ENCODE measurements at regions not wholly inside any gene's neighbourhood (a gene's known extent, or its start where the extent isn't known, plus 50 kb on each side); places are given as distances from the start of the nearest gene placed in this dataset.
"Not testable (repeated sequence)": the region's sequence is repeated elsewhere in the genome, so short reads cannot be mapped to it uniquely, and the experiment has no call there.

DNA sequence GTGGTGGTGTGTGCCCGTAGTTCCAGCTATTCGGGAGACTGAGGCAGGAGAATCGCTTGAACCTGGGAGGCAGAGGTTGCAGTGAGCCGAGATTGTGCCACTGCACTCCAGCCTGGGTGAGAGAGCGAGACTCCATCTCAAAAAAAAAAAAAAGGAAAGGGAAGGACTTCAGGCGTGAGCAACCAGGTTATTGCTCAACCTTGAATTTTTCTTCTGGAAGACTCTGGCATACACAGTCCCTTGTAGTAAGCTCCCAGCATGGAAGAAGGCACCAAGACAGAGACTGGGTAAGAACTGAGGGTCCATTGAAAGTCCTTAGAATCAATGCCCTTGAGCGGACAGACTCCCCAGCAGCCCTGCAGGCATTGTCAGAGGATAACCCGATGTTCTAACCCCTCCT is 75.0 kb downstream of the C9orf50 start:
- not testable (repeated sequence) for ATAC-seq

- no peak for ATAC-seq
These were observed 76.1 kb downstream of the C9orf50 start for GRCh38 chr9:129544761-129545160.

DNA sequence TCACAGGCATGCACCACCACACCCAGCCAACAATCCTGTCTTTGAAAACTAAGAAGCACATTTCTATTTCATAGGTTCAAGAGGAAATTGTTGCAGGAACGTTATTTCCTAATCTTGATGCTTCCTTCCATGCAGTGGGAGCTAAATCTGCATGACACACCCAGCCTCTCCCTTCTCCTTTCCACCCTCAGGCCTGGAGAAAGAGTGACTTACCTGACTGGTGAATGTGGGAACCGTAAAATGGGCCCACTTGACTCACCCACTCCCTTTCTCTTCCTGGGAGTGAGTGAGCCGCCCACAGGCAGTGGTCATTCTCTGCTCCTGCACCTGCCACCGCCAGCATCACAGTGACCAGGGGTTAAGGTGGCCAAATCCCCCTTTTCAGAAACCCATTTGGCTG is 78.2 kb downstream of the C9orf50 start:
- ATAC-seq = peak; percentile 63

GRCh38 chr9:129541270-129541669 is 79.6 kb downstream of the C9orf50 start:
- ATAC-seq = no peak

DNA sequence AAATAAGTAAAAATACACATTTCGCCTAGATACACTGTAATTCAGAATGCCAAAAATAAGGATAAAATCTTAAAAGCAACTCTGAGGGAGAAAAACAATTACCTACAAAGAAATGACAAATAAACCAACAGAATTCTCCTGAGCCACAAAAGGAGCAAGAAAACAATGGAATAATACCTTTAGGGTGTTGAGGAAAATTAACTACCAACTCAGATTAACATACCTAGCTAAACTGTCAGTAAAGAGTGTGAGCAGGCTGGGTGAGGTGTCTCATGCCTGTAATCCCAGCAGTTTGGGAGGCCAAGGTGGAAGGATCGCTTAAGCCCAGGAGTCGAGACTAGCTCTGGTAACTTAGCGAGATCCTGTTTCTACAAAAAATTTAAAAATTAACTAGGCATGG is 81.5 kb downstream of the C9orf50 start:
- no peak for ATAC-seq

DNA sequence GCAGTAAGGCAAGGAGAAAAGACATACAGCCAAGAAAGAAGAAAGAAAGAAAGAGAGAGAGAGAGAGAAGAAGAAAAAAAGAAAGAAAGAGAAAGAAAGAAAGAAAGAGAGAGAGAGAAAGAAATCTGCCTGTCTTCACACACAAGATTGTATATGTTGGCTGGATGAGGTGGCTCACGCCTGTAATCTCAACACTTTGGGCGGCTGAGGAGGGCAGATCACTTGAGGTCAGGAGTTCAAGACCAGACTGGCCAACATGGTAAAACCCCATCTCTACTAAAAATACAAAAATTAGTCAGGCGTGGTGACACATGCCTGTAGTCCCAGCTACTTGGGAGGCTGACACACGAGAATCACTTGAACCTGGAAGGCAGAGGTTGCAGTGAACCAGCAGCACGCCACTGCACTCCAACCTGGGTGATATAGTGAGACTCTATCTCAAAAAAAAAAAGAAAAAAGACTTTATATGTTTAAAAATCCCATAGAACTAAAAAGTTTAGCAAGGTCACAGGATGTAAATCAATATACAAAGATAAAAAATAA is 89.0 kb downstream of the C9orf50 start:
- ATAC-seq = not testable (repeated sequence)

DNA sequence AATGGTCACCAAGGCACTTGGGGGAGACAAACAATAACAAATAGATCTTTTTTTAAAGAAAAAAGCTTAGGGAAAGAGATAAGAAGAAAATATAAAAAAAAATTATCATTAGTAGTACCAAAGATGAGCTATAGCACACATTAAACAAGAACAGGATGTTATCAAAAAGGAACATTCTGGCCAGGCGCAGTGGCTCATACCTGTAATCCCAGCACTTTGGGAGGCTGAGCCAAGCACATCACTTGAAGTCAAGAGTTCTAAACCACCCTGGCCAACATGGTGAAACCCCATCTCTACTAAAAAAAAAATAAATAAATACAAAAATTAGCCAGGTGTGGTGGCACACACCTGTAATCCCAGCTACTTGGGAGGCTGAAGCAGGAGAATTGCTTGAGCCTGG is 92.9 kb downstream of the C9orf50 start:
- ATAC-seq = not testable (repeated sequence)

DNA sequence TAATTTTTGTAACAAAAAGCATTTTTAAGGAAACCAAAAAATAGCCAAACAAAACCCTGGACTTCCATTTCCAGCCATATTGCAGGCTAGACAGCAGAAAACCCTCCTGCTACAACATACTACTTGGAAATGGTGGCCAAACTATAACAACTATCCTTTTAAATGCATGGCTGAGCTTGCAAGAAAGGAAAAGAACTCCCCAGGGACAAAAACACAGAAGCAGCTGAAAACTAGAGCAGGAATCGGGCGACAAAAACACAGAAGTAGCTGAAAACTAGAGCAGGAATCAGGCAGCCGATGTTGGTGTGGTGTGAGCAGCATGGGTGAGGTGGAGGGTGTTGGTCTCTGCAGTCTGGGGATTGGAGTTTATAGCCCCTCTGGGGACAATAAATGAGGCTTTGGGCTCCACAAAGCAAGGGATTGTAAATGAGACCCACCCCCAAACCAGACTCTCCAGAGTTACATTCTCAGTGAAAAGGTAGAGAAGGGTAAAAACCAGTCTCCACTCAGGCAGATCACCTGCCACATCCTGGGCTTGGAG is 95.2 kb downstream of the C9orf50 start:
- ATAC-seq = no peak

DNA sequence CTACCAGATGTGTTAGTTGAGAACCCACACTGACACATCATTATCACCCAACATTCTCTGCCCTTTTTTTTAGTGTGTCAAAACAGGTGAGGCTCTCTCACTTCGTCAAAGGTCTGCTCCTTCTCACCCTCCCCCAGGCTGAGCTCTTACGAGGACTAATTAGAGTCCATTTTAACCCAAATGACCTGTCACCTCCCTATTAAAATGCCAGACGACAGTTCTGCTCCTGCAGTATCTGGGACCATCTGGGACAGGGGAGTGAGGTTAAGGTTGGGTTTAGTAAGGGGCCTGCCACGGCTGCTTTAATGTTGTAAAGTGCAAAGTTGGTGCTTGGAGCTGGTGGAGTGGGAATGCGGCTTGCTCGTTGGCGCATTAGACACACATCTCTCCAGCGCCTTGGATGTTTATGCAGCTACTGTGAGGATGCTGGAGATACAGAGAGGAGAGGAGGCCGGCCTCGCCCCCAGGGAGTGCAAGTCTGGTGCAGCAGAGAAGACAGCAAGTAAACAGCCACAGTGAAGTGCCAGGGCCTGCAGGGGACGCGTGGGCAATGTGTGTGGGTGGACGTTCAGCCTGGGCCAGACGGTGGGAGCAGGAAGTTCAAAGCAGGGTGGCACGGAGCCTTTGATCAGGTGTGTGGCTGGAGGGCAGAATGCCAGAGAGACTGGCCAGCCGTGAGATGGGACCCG is 96.2 kb downstream of the C9orf50 start:
- no peak for ATAC-seq

- ATAC-seq = no peak
These were observed 96.8 kb downstream of the C9orf50 start for GRCh38 chr9:129523943-129524581.

GRCh38 chr9:129522351-129522750 is 98.5 kb downstream of the C9orf50 start:
- ATAC-seq = no peak

DNA sequence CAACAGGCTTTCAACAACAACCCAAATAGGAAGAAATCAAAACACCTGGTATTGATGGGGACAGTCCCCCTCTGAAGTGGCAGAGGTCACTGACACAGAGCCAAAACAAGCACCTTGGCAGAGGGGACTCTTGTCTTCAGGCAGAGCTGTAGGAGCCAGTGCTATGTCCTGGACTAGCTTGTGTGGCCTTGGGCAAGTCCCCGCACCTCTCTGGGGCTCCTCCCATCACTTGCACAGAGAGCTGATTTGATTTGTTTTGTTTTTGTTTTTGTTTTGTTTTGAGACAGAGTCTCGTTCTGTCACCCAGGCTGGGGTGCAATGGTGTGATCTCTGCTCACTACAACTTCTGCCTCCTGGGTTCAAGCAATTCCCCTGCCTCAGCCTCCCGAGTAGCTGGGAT is 100.8 kb downstream of the C9orf50 start:
- no peak for ATAC-seq

GRCh38 chr9:129518074-129518473 is 102.8 kb downstream of the C9orf50 start:
- ATAC-seq = no peak

DNA sequence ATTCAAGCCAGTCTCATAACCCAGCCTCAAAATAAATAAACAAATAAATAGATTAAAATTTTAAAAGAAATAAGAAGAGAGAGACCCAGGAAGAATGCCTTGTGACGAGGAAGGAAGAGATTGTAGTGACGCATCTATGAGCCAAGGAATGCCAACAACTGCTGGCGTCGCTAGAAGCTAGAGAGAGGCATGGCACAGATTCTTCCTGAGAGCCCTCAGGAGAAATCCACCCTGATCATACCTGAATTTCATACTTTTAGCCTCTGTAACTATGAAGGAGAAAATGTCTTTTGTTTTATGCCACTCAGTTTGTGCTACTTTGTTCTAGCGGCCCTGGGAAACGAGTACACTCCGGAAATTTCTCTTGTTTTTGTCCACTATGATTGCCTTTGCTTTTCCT is 103.9 kb downstream of the C9orf50 start:
- ATAC-seq = no peak

GRCh38 chr9:129514891-129515290 is 106.0 kb downstream of the C9orf50 start:
- ATAC-seq = no peak

DNA sequence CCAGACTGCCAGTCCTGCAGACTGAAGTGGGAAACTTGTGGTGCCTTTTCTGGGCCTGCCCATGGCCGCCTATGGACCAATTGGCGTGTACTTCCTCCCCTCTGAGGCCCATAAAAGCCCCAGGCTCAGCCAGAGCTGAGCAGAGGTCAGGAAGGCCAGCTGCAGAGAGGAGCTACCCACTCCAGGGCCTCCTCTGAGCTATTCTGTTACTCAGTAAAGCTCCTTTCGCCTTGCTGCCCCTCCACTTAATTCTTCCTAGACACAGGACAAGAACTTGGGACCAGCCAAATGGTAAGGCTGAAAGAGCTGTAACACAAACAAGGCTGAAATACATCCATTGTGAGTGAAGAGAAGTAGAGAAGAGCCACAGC is 106.4 kb downstream of the C9orf50 start:
- ATAC-seq = no peak

DNA sequence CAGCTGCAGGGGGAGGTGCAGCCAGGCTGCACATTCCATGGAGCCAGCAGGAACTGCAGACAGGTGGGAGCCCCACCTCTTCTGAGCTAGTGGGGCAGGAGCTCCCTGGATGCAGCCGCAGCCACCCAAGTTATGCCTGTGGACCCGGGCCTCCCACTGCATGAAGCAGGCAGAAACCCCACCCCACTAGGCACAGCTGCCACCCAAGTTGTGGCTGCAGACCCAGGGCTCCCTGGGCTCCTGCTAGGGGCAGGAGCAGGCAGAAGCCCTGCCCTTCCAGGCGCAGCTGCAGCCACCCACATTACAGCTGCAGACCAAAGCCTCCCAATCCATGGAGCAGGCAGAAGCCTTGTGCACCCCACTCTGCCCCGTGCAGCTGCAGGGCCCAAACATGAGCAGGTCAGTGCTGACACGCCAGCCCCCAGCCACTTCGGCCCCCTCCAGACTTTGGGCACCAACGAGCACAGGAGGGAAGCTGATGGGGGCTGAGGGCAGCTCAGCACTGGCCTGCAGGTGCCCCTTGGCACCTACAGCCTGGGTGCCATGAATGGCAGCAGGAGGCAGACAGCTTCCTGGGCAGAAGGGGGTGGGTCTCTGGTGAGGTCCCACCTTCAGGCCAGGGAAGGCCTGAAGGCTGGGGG is 106.9 kb downstream of the C9orf50 start:
- ATAC-seq = no peak

DNA sequence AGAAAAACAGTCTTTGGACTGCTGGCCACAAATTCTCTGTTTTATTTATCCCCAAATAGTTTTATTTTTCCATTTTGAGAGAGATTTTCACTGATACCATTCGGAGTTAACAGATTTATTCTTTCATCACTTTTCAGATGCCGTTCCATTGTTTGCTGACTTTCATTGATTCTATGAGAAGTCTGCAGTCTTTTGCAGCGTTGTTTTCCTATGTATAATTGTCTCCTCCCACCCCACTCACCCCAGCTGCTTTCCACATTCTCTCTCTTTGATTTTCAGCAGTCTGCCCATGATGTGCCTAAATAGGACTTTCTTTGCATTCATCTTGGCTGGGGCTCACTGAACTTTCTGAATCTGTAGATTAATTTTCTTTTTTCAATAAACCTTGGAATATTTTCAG is 107.6 kb downstream of the C9orf50 start:
- no peak for ATAC-seq

- ATAC-seq = no peak
These were observed 109.5 kb downstream of the C9orf50 start for GRCh38 chr9:129511285-129511900.

- no peak for ATAC-seq
These were observed 111.4 kb downstream of the C9orf50 start for GRCh38 chr9:129509533-129509928.

DNA sequence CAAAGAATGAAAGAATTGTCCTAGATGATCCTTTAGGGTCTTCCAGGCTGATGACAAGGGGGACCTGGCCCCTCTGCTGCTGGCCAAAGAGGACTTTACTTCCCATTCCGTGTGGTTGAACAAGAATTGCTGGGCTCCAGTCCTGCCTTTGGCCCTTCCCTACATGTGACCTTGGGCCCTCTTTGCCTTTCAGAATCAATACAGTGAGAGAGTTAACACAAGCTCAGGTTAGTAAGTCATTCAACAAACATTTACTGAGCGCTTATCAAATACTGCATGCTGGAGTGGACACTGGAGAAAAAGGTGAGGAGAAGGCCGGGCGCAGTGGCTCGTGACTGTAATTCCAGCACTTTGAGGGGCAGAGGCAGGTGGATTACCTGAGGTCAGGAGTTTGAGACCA is 113.1 kb downstream of the C9orf50 start:
- ATAC-seq = no peak

DNA sequence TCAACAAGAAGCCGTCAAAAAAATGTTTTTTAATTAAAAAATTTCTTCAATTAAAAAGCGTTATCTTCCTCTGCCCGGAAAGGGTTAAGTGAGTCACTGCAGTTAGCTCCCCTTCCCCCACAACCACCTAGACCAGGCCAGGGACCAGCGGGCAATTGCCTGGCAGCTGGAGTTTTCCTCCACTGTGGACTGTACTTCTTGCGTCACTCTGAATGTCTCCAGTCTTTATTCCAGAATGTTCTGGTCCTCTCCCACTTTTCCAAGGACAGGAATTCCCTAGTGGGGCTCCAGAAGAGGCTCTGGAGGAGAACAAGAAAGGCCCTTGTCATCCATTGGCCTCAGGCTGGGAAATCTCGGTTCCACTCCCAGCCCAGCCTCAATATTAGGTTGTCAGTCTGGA is 114.0 kb downstream of the C9orf50 start:
- ATAC-seq = no peak

DNA sequence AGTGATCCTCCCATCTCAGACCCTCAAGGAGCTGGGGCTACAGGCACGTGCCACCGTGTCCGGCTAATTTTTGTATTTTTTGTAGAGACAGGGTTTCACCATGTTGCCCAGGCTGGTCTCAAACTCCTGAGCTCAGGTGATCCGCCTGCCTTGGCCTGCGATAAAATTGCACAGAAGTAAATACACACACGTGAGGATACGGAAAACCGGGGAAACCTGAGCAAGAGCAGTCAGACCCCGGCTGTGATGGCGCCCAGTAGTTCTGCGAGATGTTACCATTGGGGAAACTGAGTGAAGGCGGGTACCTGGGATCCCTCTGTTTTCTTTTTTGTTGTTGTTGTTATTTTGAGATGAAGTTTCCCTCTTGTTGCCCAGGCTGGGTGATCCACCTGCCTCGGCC is 114.9 kb downstream of the C9orf50 start:
- no peak for ATAC-seq
